ENCODE measurements at regions not wholly inside any gene's neighbourhood (a gene's known extent, or its start where the extent isn't known, plus 50 kb on each side); places are given as distances from the start of the nearest gene placed in this dataset.
A peak's percentile ranks its signal among the peaks of the same experiment; 100 is the strongest.

DNA sequence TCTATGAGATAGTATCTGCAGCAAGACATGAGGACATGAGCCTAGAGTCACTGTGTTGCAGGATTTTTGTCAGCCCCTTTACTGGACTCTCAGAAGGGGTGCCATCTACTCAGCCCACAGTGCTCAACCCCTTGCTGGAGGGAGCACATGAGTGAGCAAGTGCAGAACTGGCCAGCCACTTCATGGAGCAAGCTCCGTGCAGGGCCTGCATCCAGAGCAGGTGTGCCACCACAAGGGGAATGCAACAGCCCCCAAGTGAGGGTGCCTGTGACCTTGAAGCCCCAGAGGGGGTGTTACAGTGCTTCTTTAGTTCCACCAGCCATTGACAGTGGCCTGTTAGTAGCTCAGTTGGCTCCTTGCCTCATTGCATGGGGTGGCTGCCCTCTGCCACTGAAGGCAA is 649.7 kb downstream of the PLPP3 start:
- DNase-seq = peak; percentile 57
- Histone ChIP-seq H3K4me3 (no peak overlapping the region), H3K27me3 (replicated peaks in 1 of 7) (no peaks in the 10 kb centered on the region), H3K4me1 (no peaks in the 10 kb centered on the region), H3K9me3 (no peaks in the 10 kb centered on the region), H3K36me3 (no peaks in the 10 kb centered on the region), H3K27ac (no peak overlapping the region)
- intact Hi-C loops (cut with DNase I; ENCODE audit: low total_unique reads) = no loop called here
- 71 to 100% (median 82%) methylated on average over 1 of the region's 1 CpG; no CpG with 5 or more reads in 1 of the 5 donors for WGBS, 5 donors
- TF ChIP-seq, protein P1, sequence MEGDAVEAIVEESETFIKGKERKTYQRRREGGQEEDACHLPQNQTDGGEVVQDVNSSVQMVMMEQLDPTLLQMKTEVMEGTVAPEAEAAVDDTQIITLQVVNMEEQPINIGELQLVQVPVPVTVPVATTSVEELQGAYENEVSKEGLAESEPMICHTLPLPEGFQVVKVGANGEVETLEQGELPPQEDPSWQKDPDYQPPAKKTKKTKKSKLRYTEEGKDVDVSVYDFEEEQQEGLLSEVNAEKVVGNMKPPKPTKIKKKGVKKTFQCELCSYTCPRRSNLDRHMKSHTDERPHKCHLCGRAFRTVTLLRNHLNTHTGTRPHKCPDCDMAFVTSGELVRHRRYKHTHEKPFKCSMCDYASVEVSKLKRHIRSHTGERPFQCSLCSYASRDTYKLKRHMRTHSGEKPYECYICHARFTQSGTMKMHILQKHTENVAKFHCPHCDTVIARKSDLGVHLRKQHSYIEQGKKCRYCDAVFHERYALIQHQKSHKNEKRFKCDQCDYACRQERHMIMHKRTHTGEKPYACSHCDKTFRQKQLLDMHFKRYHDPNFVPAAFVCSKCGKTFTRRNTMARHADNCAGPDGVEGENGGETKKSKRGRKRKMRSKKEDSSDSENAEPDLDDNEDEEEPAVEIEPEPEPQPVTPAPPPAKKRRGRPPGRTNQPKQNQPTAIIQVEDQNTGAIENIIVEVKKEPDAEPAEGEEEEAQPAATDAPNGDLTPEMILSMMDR (IDR thresholded peaks at IDR 0.05 in 8 of 11, conservative IDR thresholded peaks at IDR 0.05 in 3 of 11) = no peak
- no peak for TF ChIP-seq POLR2A (IDR thresholded peaks at IDR 0.05)
- TF ChIP-seq POLR2AphosphoS5 (IDR thresholded peaks at IDR 0.05) = no peak

- DNase-seq = no peak
These were observed 650.8 kb downstream of the PLPP3 start for GRCh38 chr1:55928576-55928975.

GRCh38 chr1:55927702-55928290 is 651.6 kb downstream of the PLPP3 start:
- 22 to 85% (median 48%) methylated on average over 1 of the region's 1 CpG for WGBS, 5 donors
- H3K4me1 ChIP-seq = no peaks in the 10 kb centered on the region
- H3K27ac ChIP-seq = no peak overlapping the region
- no peaks in the 10 kb centered on the region for H3K9me3 ChIP-seq
- intact Hi-C loops (cut with DNase I; ENCODE audit: low total_unique reads) = no loop called here
- no peak for DNase-seq
- no peaks in the 10 kb centered on the region for H3K36me3 ChIP-seq
- no peak overlapping the region for H3K4me3 ChIP-seq
- no peaks in the 10 kb centered on the region for H3K27me3 ChIP-seq (replicated peaks in 1 of 7)
- TF ChIP-seq POLR2A (IDR thresholded peaks at IDR 0.05) = no peak
- TF ChIP-seq POLR2AphosphoS5 (IDR thresholded peaks at IDR 0.05) = no peak
- TF ChIP-seq, protein P1 (IDR thresholded peaks at IDR 0.05 in 8 of 11, conservative IDR thresholded peaks at IDR 0.05 in 3 of 11) = no peak

More at GRCh38 chr1:55928576-55928975, 650.8 kb downstream of the PLPP3 start:
- H3K4me1 ChIP-seq = no peaks in the 10 kb centered on the region
- H3K4me3 ChIP-seq = no peak overlapping the region
- H3K27ac ChIP-seq = no peak overlapping the region
- 75 to 91% (median 83%) methylated on average over 2 of the region's 2 CpGs for WGBS, 5 donors
- no peaks in the 10 kb centered on the region for H3K27me3 ChIP-seq (replicated peaks in 1 of 7)
- no peaks in the 10 kb centered on the region for H3K36me3 ChIP-seq
- TF ChIP-seq POLR2AphosphoS5 (IDR thresholded peaks at IDR 0.05) = no peak
- TF ChIP-seq, protein P1 (IDR thresholded peaks at IDR 0.05 in 8 of 11, conservative IDR thresholded peaks at IDR 0.05 in 3 of 11) = no peak
- TF ChIP-seq POLR2A (IDR thresholded peaks at IDR 0.05) = no peak
- no peaks in the 10 kb centered on the region for H3K9me3 ChIP-seq
- intact Hi-C loops (cut with DNase I; ENCODE audit: low total_unique reads) = no loop called here

DNA sequence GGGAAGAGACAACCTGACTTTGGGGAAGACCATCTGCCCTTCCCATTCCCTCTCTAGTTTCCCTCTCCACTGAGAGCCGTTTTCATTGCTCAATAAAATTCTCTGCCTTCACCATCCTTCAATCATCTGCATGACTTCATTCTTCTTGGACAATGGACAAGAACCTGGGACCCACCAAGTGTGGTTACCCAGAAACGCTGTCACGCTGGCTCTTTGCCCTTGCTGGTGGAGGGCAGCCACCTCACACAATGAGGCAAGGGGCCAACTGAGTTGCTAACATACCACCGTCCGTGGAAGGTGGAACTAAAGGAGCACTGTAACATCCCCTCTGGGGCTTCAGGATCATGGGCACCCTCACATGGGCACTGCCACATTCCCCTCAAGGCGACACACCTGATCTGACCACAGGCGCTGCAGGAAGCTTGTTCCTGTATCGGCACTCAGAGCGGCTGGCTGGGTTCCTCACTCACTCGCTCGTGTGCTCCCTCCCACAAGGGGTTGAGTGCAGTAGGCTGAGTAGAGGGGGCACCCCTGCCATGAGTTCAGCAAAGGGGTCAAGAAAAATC is 652.4 kb downstream of the PLPP3 start:
- peak; percentile 52 for DNase-seq
- Histone ChIP-seq H3K36me3 (no peaks in the 10 kb centered on the region), H3K27ac (no peak overlapping the region), H3K27me3 (replicated peaks in 1 of 7) (no peaks in the 10 kb centered on the region), H3K9me3 (no peaks in the 10 kb centered on the region), H3K4me1 (no peaks in the 10 kb centered on the region), H3K4me3 (no peak overlapping the region)
- 84 to 91% (median 89%) methylated on average over 8 to 11 of the region's 11 CpGs for WGBS, 5 donors
- intact Hi-C loops (cut with DNase I; ENCODE audit: low total_unique reads) = no loop called here
- no peak for TF ChIP-seq POLR2AphosphoS5 (IDR thresholded peaks at IDR 0.05)
- TF ChIP-seq POLR2A (IDR thresholded peaks at IDR 0.05) = no peak
- TF ChIP-seq, protein P1 (IDR thresholded peaks at IDR 0.05 in 8 of 11, conservative IDR thresholded peaks at IDR 0.05 in 3 of 11) = no peak
